GM12878 (cell line): ENCODE measurements at regions not wholly inside any gene's neighbourhood (a gene's known extent, or its start where the extent isn't known, plus 50 kb on each side); places are given as distances from the start of the nearest gene placed in this dataset.

Experiments
- ATAC-seq: fragments of 200-7000 bp; cut with Tn5 transposase; 3 replicates; pipeline ENCODE4 v1.9.1; 2020; ENCODE audit warnings: mild to moderate bottlenecking, moderate library complexity
- BruUV-seq: library from RNA; stranded (reverse); fragments of 400-500 nt; replicated peaks from 2 replicates; lab custom pipeline; 2021; lab: Mats Ljungman, UMichigan
- CTCF ChIA-PET: fragments of 300-600 bp; sonication (Branson Sonifier 250); formaldehyde crosslinking; extraction: SDS; loops from one replicate; lab custom pipeline; 2021; ENCODE audit warnings: inconsistent platforms; lab: Yijun Ruan, JAX
- POLR2A ChIA-PET: fragments of 350-600 bp; formaldehyde crosslinking; extraction: SDS; loops from one replicate; lab custom pipeline; 2021; ENCODE audit warnings: inconsistent platforms; lab: Charles Lee
- RAD21 ChIA-PET: fragments of 300-600 bp; sonication (Branson Sonifier 250); formaldehyde crosslinking; loops from one replicate; lab custom pipeline; 2023; ENCODE audit warnings: antibody characterized with exemption; ENCODE audit not compliant: unreplicated experiment; lab: Charles Lee
- SMC1A ChIA-PET: fragments of 300-600 bp; sonication (Branson Sonifier 250); formaldehyde crosslinking; loops from one replicate; lab custom pipeline; 2023; ENCODE audit not compliant: unreplicated experiment, uncharacterized antibody; lab: Charles Lee
- DNase-seq: peaks from one replicate; pipeline ENCODE4 v3.0.0-alpha.2; 2011; ENCODE audit warnings: low read depth, low spot score
- FAIRE-seq: peaks from 3 replicates; lab custom pipeline; 2011; peaks lifted over from hg19 to GRCh38; lab: Jason Lieb, UNC
- H2AFZ ChIP-seq: 2 replicates; pipeline ENCODE4 v1.6.0; 2011; ENCODE audit warnings: low read depth, low read length, control low read depth; ENCODE audit not compliant: control insufficient read depth
- H3K27ac ChIP-seq: 2 replicates; pipeline ENCODE4 v1.5.1; 2011; ENCODE audit warnings: control low read depth; ENCODE audit not compliant: control insufficient read depth, insufficient read depth
- H3K27me3 ChIP-seq, 2 experiments: replicated peaks in 1 of 2; 2 replicates each; pipeline versions ENCODE4 v1.6.0 to v1.6.1; 2011; ENCODE audit warnings: low read length in 1 of 2; ENCODE audit not compliant: control insufficient read depth in 2 of 2, insufficient read depth in 2 of 2
- H3K36me3 ChIP-seq, 2 experiments: 2 replicates each; pipeline ENCODE4 v1.5.1; 2011; ENCODE audit warnings: low read length in 1 of 2; ENCODE audit not compliant: control insufficient read depth in 2 of 2, insufficient read depth in 2 of 2
- H3K4me1 ChIP-seq: 2 replicates; pipeline ENCODE4 v1.6.1; 2011; ENCODE audit warnings: mild to moderate bottlenecking, low read length, moderate library complexity, mixed read lengths; ENCODE audit not compliant: control insufficient read depth, insufficient read depth
- H3K4me2 ChIP-seq: 2 replicates; pipeline ENCODE4 v1.6.0; 2011; ENCODE audit warnings: control low read depth; ENCODE audit not compliant: control insufficient read depth, insufficient read depth
- H3K4me3 ChIP-seq: fragments of 200-600 bp; sonication (generic); 2 replicates; pipeline ENCODE4 v1.5.1; 2016
- H3K79me2 ChIP-seq: 2 replicates; pipeline ENCODE4 v1.6.0; 2011; ENCODE audit warnings: low read length; ENCODE audit not compliant: control insufficient read depth, insufficient read depth
- H3K9ac ChIP-seq: 2 replicates; pipeline ENCODE4 v1.8.0; 2011; ENCODE audit warnings: low read length, control low read depth, mixed read lengths; ENCODE audit not compliant: control insufficient read depth, insufficient read depth
- H3K9me3 ChIP-seq: replicated peaks from 3 replicates; pipeline ENCODE4 v1.5.1; 2011; ENCODE audit warnings: mild to moderate bottlenecking, low read length; ENCODE audit not compliant: control insufficient read depth, insufficient read depth
- H4K20me1 ChIP-seq: 2 replicates; pipeline ENCODE4 v1.6.0; 2011; ENCODE audit not compliant: control insufficient read depth, insufficient read depth
- BRCA1 ChIP-seq: IDR thresholded peaks from 2 replicates; pipeline ENCODE4 v1.6.1; 2011; ENCODE audit warnings: low read depth, low read length, improper control_type of control experiment
- KLF5 ChIP-seq: fragments of 450-650 bp; IDR thresholded peaks from 2 replicates; pipeline ENCODE4 v1.6.1; 2014; ENCODE audit warnings: mild to moderate bottlenecking; ENCODE audit not compliant: partially characterized antibody
- LARP7 ChIP-seq: fragments of 450-650 bp; IDR thresholded peaks from 2 replicates; pipeline ENCODE4 v1.6.1; 2017; ENCODE audit warnings: mild to moderate bottlenecking
- NR2C1 ChIP-seq: fragments of 450-650 bp; IDR thresholded peaks from 2 replicates; pipeline ENCODE4 v1.6.1; 2017; ENCODE audit warnings: antibody characterized with exemption, mild to moderate bottlenecking, moderate library complexity
- POLR2AphosphoS5 ChIP-seq: IDR thresholded peaks from 2 replicates; pipeline ENCODE4 v1.6.1; 2011; ENCODE audit warnings: mild to moderate bottlenecking, low read length, inconsistent platforms
- SMAD1 ChIP-seq: fragments of 450-650 bp; IDR thresholded peaks from 2 replicates; pipeline ENCODE4 v1.6.1; 2018; ENCODE audit warnings: mild to moderate bottlenecking, low read depth; ENCODE audit not compliant: partially characterized antibody
- SP1 ChIP-seq: IDR thresholded peaks from one replicate; pipeline ENCODE4 v1.6.1; 2011; ENCODE audit warnings: low read depth, low read length
- SUZ12 ChIP-seq: fragments of 200-600 bp; sonication (generic); IDR thresholded peaks from one replicate; pipeline ENCODE4 v1.6.1; 2018; ENCODE audit warnings: antibody characterized with exemption, mild to moderate bottlenecking; ENCODE audit not compliant: unreplicated experiment
- ZNF24 ChIP-seq: fragments of 450-650 bp; IDR thresholded peaks from 2 replicates; pipeline ENCODE4 v1.6.1; 2017; ENCODE audit warnings: antibody characterized with exemption, mild to moderate bottlenecking
- ZNF274 ChIP-seq: IDR thresholded peaks from one replicate; pipeline ENCODE4 v1.8.0; 2011; ENCODE audit not compliant: insufficient read length, insufficient read depth
- ZNF384 ChIP-seq: IDR thresholded peaks from 2 replicates; pipeline ENCODE4 v1.6.1; 2012; ENCODE audit warnings: low read depth, mild to moderate bottlenecking, low read length, improper control_type of control experiment, borderline replicate concordance
- WGBS: methylation state at CpG from one replicate; pipeline ENCODE4 v1.1.6; 2016; ENCODE audit warnings: low lambda C conversion rate; ENCODE audit not compliant: insufficient replicate concordance, insufficient coverage; ENCODE audit errors: missing lambda C conversion rate; 5-methylcytosine and 5-hydroxymethylcytosine counted together
- in situ Hi-C: fragments of 300-500 bp; cut with MboI; formaldehyde crosslinking; loops from 9 replicates; pipeline ENCODE4 v1.14.3; 2018; ENCODE audit warnings: mixed read lengths
- intact Hi-C: fragments of 100-400 bp; cut with micrococcal nuclease; formaldehyde crosslinking; loops from one replicate; pipeline ENCODE4 v1.14.2; 2022; ENCODE audit not compliant: unreplicated experiment
- TF ChIP-seq, protein P1 (sequence below): fragments of 450-650 bp; formaldehyde crosslinking; IDR thresholded peaks from 2 replicates; pipeline ENCODE4 v1.5.0; 2022; ENCODE audit warnings: mild to moderate bottlenecking, missing genetic modification characterization
- TF ChIP-seq, protein P2 (sequence below): fragments of 450-650 bp; IDR thresholded peaks from 2 replicates; pipeline ENCODE4 v1.6.1; 2017; ENCODE audit warnings: antibody characterized with exemption, mild to moderate bottlenecking, moderate library complexity
- TF ChIP-seq, protein P3 (sequence below): fragments of 450-650 bp; IDR thresholded peaks from 2 replicates; pipeline ENCODE4 v1.6.1; 2016; ENCODE audit warnings: mild to moderate bottlenecking, moderate library complexity, borderline replicate concordance

DNA sequence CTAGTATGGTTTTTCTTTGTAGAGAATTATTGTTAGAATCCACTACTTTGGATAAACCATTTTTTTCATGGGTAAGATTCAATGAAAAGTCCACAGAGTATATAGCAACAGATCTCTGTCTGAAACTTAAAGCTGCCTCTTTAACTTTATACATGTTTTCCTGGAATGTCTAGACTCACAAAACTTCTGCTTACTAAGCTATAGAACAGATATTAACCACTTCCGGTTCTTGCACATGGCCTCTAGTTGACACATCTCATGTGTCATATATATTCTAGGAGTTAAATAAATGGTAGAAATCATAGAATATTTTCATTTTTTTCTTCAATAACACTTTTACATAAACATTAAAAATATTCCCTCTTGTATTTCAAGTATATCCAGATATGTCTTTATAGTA, 1693.9 kb downstream of the SI start (continued):
- TF ChIP-seq, protein P1, sequence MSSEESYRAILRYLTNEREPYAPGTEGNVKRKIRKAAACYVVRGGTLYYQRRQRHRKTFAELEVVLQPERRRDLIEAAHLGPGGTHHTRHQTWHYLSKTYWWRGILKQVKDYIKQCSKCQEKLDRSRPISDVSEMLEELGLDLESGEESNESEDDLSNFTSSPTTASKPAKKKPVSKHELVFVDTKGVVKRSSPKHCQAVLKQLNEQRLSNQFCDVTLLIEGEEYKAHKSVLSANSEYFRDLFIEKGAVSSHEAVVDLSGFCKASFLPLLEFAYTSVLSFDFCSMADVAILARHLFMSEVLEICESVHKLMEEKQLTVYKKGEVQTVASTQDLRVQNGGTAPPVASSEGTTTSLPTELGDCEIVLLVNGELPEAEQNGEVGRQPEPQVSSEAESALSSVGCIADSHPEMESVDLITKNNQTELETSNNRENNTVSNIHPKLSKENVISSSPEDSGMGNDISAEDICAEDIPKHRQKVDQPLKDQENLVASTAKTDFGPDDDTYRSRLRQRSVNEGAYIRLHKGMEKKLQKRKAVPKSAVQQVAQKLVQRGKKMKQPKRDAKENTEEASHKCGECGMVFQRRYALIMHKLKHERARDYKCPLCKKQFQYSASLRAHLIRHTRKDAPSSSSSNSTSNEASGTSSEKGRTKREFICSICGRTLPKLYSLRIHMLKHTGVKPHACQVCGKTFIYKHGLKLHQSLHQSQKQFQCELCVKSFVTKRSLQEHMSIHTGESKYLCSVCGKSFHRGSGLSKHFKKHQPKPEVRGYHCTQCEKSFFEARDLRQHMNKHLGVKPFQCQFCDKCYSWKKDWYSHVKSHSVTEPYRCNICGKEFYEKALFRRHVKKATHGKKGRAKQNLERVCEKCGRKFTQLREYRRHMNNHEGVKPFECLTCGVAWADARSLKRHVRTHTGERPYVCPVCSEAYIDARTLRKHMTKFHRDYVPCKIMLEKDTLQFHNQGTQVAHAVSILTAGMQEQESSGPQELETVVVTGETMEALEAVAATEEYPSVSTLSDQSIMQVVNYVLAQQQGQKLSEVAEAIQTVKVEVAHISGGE (CRISPR knock-in tag): no peak
- TF ChIP-seq SUZ12 (no peak), ZNF24 (no peak)
- TF ChIP-seq, all 136 proteins: peak for 0

DNA sequence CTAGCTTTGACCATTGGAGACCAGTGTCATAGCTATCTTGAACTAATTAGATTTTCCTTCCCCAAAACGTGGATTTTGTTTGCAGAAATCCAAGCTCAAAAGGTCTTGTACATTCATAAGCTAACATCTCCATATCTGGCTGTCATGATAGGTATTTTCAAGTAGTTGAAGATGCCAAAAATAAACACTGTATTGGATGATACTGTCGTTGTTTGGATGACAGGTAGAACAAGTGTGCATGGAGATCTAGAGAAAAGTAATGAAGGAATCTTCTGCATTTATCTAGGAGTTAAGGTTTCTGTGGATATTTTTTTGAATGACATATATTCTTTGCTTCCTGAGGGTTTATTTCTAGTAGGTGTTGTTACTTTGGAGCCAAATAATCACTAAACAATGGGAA, 1696.1 kb downstream of the SI start:
- DNase-seq (no peak), ATAC-seq (no peak), FAIRE-seq (no peak)
- in situ Hi-C loops (no loop called here), intact Hi-C loops (no loop called here)
- Histone ChIP-seq H2AFZ (no peak overlapping the region), H3K9me3 (no peaks in the 10 kb centered on the region), H3K27me3 (no peaks in the 10 kb centered on the region), H3K9ac (no peak overlapping the region), H3K4me1 (no peaks in the 10 kb centered on the region), H3K36me3 (no peaks in the 10 kb centered on the region), H4K20me1 (no peaks in the 10 kb centered on the region), H3K79me2 (no peaks in the 10 kb centered on the region), H3K4me3 (no peak overlapping the region), H3K27ac (no peak overlapping the region), H3K4me2 (no peak overlapping the region)
- 0% methylated on average over 2 of the region's 2 CpGs for WGBS
- ChIA-PET SMC1A (no interaction called here), CTCF (interaction anchor here (0.6 to 0.7 kb wide), 2 partner anchors 18 to 371 kb away, joined by 3 read pairs; no protein-coding TSS in a partner anchor), POLR2A (no interaction called here), RAD21 (no interaction called here)
- no TSS peak for BruUV-seq
- TF ChIP-seq ZNF384 (no peak), BRCA1 (no peak), LARP7 (no peak), ZNF274 (no peak), KLF5 (no peak), SMAD1 (no peak), POLR2AphosphoS5 (no peak), NR2C1 (no peak), SP1 (no peak)
- TF ChIP-seq, protein P2, sequence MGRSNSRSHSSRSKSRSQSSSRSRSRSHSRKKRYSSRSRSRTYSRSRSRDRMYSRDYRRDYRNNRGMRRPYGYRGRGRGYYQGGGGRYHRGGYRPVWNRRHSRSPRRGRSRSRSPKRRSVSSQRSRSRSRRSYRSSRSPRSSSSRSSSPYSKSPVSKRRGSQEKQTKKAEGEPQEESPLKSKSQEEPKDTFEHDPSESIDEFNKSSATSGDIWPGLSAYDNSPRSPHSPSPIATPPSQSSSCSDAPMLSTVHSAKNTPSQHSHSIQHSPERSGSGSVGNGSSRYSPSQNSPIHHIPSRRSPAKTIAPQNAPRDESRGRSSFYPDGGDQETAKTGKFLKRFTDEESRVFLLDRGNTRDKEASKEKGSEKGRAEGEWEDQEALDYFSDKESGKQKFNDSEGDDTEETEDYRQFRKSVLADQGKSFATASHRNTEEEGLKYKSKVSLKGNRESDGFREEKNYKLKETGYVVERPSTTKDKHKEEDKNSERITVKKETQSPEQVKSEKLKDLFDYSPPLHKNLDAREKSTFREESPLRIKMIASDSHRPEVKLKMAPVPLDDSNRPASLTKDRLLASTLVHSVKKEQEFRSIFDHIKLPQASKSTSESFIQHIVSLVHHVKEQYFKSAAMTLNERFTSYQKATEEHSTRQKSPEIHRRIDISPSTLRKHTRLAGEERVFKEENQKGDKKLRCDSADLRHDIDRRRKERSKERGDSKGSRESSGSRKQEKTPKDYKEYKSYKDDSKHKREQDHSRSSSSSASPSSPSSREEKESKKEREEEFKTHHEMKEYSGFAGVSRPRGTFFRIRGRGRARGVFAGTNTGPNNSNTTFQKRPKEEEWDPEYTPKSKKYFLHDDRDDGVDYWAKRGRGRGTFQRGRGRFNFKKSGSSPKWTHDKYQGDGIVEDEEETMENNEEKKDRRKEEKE: no peak
- TF ChIP-seq, protein P3, sequence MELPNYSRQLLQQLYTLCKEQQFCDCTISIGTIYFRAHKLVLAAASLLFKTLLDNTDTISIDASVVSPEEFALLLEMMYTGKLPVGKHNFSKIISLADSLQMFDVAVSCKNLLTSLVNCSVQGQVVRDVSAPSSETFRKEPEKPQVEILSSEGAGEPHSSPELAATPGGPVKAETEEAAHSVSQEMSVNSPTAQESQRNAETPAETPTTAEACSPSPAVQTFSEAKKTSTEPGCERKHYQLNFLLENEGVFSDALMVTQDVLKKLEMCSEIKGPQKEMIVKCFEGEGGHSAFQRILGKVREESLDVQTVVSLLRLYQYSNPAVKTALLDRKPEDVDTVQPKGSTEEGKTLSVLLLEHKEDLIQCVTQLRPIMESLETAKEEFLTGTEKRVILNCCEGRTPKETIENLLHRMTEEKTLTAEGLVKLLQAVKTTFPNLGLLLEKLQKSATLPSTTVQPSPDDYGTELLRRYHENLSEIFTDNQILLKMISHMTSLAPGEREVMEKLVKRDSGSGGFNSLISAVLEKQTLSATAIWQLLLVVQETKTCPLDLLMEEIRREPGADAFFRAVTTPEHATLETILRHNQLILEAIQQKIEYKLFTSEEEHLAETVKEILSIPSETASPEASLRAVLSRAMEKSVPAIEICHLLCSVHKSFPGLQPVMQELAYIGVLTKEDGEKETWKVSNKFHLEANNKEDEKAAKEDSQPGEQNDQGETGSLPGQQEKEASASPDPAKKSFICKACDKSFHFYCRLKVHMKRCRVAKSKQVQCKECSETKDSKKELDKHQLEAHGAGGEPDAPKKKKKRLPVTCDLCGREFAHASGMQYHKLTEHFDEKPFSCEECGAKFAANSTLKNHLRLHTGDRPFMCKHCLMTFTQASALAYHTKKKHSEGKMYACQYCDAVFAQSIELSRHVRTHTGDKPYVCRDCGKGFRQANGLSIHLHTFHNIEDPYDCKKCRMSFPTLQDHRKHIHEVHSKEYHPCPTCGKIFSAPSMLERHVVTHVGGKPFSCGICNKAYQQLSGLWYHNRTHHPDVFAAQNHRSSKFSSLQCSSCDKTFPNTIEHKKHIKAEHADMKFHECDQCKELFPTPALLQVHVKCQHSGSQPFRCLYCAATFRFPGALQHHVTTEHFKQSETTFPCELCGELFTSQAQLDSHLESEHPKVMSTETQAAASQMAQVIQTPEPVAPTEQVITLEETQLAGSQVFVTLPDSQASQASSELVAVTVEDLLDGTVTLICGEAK: no peak
